OCI-LY1 (cell line): ENCODE measurements at regions not wholly inside any gene's neighbourhood (a gene's known extent, or its start where the extent isn't known, plus 50 kb on each side); places are given as distances from the start of the nearest gene placed in this dataset.
"Not testable (repeated sequence)": the region's sequence is repeated elsewhere in the genome, so short reads cannot be mapped to it uniquely, and the experiment has no call there.

ENCODE experiments used
- H2AFZ ChIP-seq: fragments of 200-600 bp; sonication (generic), shearing (Covaris generic); 2 replicates; pipeline ENCODE4 v1.6.0; 2014; ENCODE audit warnings: antibody characterized with exemption, mild to moderate bottlenecking, low read length
- H3F3A ChIP-seq: fragments of 200-600 bp; sonication (generic), shearing (Covaris generic); 2 replicates; pipeline ENCODE4 v1.6.0; 2014; ENCODE audit warnings: mild to moderate bottlenecking, antibody characterized with exemption, low read length, moderate library complexity; ENCODE audit not compliant: insufficient read depth
- H3K27ac ChIP-seq: fragments of 200-600 bp; sonication (generic); 2 replicates; pipeline ENCODE4 v1.5.1; 2014; ENCODE audit warnings: low read length, mixed run types, mild to moderate bottlenecking, low read depth; ENCODE audit not compliant: poor library complexity, severe bottlenecking
- H3K27me3 ChIP-seq: fragments of 200-600 bp; sonication (generic); 2 replicates; pipeline ENCODE4 v1.6.0; 2014; ENCODE audit warnings: antibody characterized with exemption, mild to moderate bottlenecking, low read length, moderate library complexity; ENCODE audit not compliant: insufficient read depth
- H3K36me3 ChIP-seq: fragments of 200-600 bp; sonication (generic); 2 replicates; pipeline ENCODE4 v1.6.1; 2014; ENCODE audit warnings: mild to moderate bottlenecking, antibody characterized with exemption, low read length, moderate library complexity, mixed read lengths; ENCODE audit not compliant: insufficient read depth
- H3K4me1 ChIP-seq: fragments of 200-600 bp; sonication (generic); 2 replicates; pipeline ENCODE4 v1.5.1; 2014; ENCODE audit warnings: mild to moderate bottlenecking, low read length, moderate library complexity; ENCODE audit not compliant: insufficient read depth, severe bottlenecking
- H3K4me2 ChIP-seq: fragments of 200-600 bp; sonication (generic), shearing (Covaris generic); 2 replicates; pipeline ENCODE4 v1.6.1; 2014; ENCODE audit warnings: low read length
- H3K4me3 ChIP-seq: fragments of 200-600 bp; sonication (generic); 2 replicates; pipeline ENCODE4 v1.5.1; 2014; ENCODE audit warnings: low read length, low read depth, mild to moderate bottlenecking, mixed read lengths; ENCODE audit not compliant: poor library complexity, severe bottlenecking
- H3K79me2 ChIP-seq: fragments of 200-600 bp; shearing (Covaris generic); 2 replicates; pipeline ENCODE4 v1.6.1; 2016; ENCODE audit warnings: mixed run types, low read length, mixed read lengths; ENCODE audit not compliant: insufficient read depth
- H3K9ac ChIP-seq: fragments of 200-600 bp; sonication (generic), shearing (Covaris generic); 2 replicates; pipeline ENCODE4 v1.6.1; 2014; ENCODE audit warnings: mild to moderate bottlenecking, low read length, mixed read lengths
- H3K9me2 ChIP-seq: fragments of 200-600 bp; sonication (generic), shearing (Covaris generic); 2 replicates; pipeline ENCODE4 v1.6.1; 2014; ENCODE audit warnings: low read depth, mild to moderate bottlenecking, low read length, mixed read lengths
- H3K9me3 ChIP-seq: fragments of 200-600 bp; shearing (Covaris generic); 2 replicates; pipeline ENCODE4 v1.6.1; 2014; ENCODE audit warnings: low read length, mixed read lengths
- H4K20me1 ChIP-seq: fragments of 200-600 bp; sonication (generic), shearing (Covaris generic); 2 replicates; pipeline ENCODE4 v1.6.0; 2016; ENCODE audit warnings: mild to moderate bottlenecking, low read length; ENCODE audit not compliant: insufficient read depth
- CTCF ChIP-seq: fragments of 200-600 bp; sonication (generic), shearing (Covaris generic); IDR thresholded peaks from 2 replicates; pipeline ENCODE4 v1.5.1; 2017; ENCODE audit warnings: mild to moderate bottlenecking, antibody characterized with exemption, low read length, moderate library complexity, mixed read lengths
- EZH2 ChIP-seq: fragments of 200-600 bp; sonication (generic), shearing (Covaris generic); IDR thresholded peaks from 2 replicates; pipeline ENCODE4 v1.8.0; 2017; ENCODE audit warnings: borderline replicate concordance, mixed run types, mild to moderate bottlenecking, antibody characterized with exemption, low read length, moderate library complexity, mixed read lengths

- Histone ChIP-seq H3K4me1 (peaks cover 6% of the 10 kb centered on the region), H3K4me2 (no peak overlapping the region), H3K27me3 (no peaks in the 10 kb centered on the region), H4K20me1 (no peaks in the 10 kb centered on the region), H2AFZ (peak overlapping the region; percentile 20; the same call in 1 of the 2 replicates), H3K36me3 (no peaks in the 10 kb centered on the region), H3K9me2 (no peaks in the 10 kb centered on the region), H3K9ac (no peak overlapping the region), H3F3A (no peaks in the 10 kb centered on the region), H3K79me2 (no peaks in the 10 kb centered on the region), H3K27ac (no peak overlapping the region), H3K4me3 (no peak overlapping the region), H3K9me3 (no peaks in the 10 kb centered on the region)
- TF ChIP-seq EZH2: no peak
- no peak for TF ChIP-seq CTCF
Observed at GRCh38 chr3:177263615-177264368, 66.5 kb upstream of the TBL1XR1 start.

GRCh38 chr3:177271811-177272501, 74.7 kb upstream of the TBL1XR1 start:
- H3K9me3 ChIP-seq, H2AFZ ChIP-seq: not testable (repeated sequence)

GRCh38 chr3:177278016-177278415, 80.7 kb upstream of the TBL1XR1 start:
- no peak for TF ChIP-seq EZH2
- no peak for TF ChIP-seq CTCF
- Histone ChIP-seq H3K4me2 (peak overlapping the region; percentile 65; the same call in 1 of the 2 replicates), H3F3A (peaks cover 2% of the 10 kb centered on the region; the same call in 1 of the 2 replicates), H3K36me3 (peaks cover 3% of the 10 kb centered on the region; the same call in 1 of the 2 replicates), H4K20me1 (no peaks in the 10 kb centered on the region), H3K4me1 (peaks cover 52% of the 10 kb centered on the region), H3K79me2 (no peaks in the 10 kb centered on the region), H2AFZ (peak overlapping the region; percentile 5; the same call in 1 of the 2 replicates), H3K9me2 (no peaks in the 10 kb centered on the region), H3K9ac (no peak overlapping the region), H3K9me3 (no peaks in the 10 kb centered on the region), H3K4me3 (peak overlapping the region; percentile 34), H3K27me3 (no peaks in the 10 kb centered on the region), H3K27ac (peak overlapping the region; percentile 63)

More at GRCh38 chr3:177271811-177272501, 74.7 kb upstream of the TBL1XR1 start:
- H3K4me1 ChIP-seq: peaks cover 18% of the 10 kb centered on the region
- H3K27ac ChIP-seq, H3K4me2 ChIP-seq, H3K79me2 ChIP-seq, H3F3A ChIP-seq, H3K27me3 ChIP-seq, H3K9ac ChIP-seq, H4K20me1 ChIP-seq, H3K4me3 ChIP-seq, H3K36me3 ChIP-seq, H3K9me2 ChIP-seq: not testable (repeated sequence)
